ENCODE measurements at regions not wholly inside any gene's neighbourhood (a gene's known extent, or its start where the extent isn't known, plus 50 kb on each side); places are given as distances from the start of the nearest gene placed in this dataset.
"Not testable (repeated sequence)": the region's sequence is repeated elsewhere in the genome, so short reads cannot be mapped to it uniquely, and the experiment has no call there.

DNA sequence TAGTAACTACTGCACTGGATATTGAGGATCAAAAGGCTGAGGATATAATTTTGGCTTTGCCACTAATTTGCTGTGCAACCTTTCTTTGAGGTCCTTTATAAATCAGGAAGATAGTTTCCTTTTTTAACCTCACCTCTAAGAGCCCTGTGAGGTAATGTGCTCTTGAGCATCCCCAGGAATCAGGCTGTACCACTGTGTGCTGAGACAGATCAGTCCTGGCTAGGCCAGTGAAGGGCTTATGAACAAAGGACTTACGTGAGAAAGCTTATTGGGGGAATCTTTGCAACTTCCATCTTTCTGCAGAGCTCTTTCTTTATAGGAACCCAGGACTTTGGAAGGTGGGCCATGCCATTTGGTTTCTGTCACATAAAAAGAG lies 188.9 kb downstream of the SIPA1L2 start:
- DNase-seq: no peak

GRCh38 chr1:232440325-232441035 lies 189.5 kb downstream of the SIPA1L2 start:
- DNase-seq: no peak

DNA sequence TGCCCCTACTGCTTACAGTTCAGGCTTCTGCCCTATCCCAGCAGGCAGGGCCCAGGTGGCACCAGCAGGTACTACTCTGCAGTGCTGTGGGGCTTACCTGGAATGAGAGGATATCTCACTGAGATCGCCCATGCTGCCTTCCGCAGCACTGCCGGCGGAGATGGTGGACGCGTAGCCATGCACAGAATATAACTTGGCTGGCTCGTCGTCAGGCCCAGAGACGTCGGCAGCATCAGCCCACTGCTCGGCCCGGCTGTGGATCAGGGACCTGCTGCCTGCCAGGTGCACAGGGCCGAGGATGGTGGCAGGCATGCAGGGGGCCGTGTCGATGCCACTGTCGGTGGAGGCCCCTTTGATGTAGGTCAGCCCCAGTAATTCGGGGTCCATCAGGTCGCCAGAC lies 190.9 kb downstream of the SIPA1L2 start:
- DNase-seq: no peak

- DNase-seq: no peak
Observed at GRCh38 chr1:232438476-232438875, 191.5 kb downstream of the SIPA1L2 start.

DNA sequence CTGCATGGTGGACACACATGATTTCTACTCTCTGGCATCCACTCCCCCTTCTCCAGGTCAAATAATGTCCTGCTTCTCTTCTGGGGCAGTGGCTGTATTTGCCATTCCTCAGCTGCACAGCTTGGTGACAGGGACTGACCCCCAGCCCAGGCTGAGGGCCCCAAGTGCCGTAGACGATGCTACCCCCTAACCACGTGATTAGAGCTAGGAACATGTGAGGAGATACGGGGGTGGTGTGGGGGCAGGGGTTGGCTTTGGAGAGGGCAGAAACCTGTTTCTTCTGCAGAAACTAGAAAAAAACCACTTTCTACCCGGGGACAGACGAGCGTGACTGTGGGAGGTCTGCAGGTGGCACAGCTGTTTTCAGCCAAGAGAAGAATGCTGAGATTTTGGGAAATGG lies 192.4 kb downstream of the SIPA1L2 start:
- DNase-seq: no peak

DNA sequence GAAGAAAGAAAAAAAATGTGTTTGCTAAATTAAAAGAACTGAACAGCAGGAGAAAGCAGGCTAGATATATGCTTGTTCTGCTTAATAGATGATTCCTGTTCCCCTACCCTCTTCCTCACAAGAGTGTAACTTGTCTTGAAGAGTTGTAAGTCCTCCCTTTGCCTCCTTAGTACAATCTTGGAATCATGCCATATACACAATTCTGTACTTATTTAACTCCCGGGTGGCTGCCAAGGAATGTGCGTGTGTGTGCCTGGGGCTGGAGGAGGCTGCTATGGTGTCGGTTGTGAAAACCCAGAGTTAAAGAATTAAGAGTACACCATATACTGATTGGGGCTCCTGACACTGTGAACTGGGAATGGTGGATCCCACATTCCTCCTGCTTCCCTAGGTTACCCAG lies 194.2 kb downstream of the SIPA1L2 start:
- peak; percentile 32 for DNase-seq

DNA sequence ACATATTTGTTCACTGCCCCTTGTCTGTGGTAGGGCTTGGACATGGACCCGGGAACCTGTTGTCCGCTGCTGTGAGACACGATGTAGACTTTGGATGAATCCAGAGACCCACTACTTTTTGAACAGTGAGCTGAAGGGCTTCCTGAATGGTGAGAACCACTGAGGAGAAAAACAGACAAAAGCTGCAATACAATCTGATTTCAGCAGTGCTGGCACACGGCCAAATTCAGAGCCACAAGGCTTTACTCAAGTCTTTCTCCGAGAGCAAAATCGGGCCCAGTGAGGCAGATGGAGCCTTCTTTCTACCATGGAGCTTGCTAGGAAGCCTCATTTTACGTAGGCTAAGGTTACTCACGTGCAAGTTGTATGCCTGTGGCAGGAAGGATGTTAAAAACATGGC lies 197.6 kb downstream of the SIPA1L2 start:
- no peak for DNase-seq

DNA sequence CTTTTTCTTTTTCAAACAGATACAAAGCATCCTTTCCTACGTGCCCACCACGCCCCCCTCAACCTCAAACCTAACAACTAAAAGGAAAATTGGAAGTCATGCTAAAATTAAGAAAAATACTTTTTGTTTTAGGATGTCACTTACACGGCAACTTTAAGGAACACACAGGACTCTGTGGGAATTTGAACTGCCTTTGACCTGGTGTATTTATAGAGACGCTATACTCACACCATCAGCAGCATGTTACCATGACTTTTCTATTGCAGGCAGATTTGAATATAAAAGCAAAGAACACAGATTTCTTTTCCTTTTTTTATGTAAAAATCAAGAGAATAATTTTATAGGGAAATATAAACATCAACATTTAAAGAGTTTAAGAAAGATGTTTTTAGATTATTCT lies 198.2 kb downstream of the SIPA1L2 start:
- DNase-seq: no peak

- no peak for DNase-seq
Observed at GRCh38 chr1:232431326-232431725, 198.6 kb downstream of the SIPA1L2 start.

GRCh38 chr1:232430467-232430866 lies 199.5 kb downstream of the SIPA1L2 start:
- no peak for DNase-seq

DNA sequence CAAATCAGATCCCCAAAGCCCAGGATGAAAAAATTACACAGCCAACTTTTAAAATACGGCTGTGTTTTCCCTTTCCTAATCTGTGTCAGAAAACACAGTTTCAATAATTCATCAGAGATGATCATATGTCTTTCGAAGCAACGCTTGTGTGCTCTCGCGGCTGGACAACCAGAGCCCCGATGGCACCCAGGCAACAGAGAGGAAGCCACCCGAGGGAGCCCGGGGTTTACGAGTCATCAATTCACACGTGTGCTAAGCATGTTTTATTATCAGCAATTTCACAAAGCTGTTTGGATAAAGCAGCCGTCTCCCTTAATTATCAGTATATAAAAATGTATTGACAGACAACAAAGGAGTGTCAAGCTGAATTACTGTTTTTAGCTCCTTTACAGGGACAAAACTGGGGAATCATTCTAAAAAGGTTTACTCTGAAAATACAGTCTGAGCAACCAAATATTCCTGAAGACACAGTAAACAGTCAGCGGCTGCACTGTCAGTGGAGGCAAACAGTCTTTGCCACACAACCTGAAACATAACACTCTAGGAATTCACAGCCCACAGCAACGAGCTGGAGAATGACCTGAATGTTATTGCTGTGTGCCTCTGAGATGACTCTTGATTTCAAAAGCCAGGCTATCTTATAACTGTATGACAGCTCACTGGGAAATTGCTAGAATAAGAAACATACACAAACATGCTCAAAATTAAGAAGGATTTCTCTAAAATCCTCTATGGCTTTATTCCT lies 201.0 kb downstream of the SIPA1L2 start:
- DNase-seq: peak; percentile 51

DNA sequence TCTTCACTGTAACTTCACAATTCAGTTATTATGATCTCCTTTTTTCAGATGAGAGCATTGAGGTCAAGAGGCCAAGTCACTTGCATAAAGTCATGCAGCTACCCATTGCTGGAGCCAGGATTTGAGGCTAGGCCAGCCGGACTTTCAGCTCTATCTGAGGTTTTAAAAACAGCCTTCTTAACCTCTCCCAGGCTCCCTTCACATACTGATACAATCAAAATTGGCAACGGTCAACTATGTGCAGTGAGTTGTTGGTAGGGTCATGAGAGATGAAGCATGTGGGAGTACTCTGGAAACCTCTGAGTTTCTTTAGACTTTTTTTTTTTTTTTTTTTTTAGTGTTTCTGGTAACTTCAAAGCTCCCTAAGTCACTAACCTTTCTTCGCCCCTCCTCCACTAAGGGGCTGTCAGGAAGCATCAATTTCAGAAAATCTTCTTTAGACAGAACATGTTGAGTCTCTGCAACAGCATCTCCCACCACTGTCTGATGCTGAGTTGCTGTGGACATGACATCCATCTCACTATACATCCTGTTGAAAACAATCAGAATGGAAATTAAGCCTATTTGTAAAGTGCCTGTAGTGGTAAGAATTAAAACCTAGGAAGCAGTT lies 201.8 kb downstream of the SIPA1L2 start:
- DNase-seq: no peak

- DNase-seq: no peak
Observed at GRCh38 chr1:232426801-232427200, 203.1 kb downstream of the SIPA1L2 start.

- no peak for DNase-seq
Observed at GRCh38 chr1:232425421-232425820, 204.5 kb downstream of the SIPA1L2 start.

- no peak for DNase-seq
Observed at GRCh38 chr1:232423591-232423990, 206.3 kb downstream of the SIPA1L2 start.

DNA sequence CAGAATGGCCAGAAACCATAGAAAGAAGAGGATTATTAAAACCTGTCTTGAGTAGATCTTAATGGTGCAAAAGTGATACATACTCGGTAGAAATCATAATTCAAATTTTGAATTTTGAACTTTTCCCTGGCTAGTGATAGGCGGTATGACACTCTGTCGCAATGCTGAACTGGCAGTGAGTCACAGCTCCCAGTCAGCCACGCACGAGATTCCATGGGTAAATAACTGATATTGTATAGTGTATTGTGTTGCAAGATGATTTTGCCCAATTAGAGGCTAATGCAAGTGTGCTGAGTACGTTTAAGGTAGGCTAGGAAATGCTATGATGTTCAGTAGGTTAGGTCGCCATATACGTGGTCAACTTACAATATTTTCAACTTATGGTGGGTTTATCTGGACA lies 207.0 kb downstream of the SIPA1L2 start:
- DNase-seq: peak; percentile 26

- peak; percentile 35 for DNase-seq
Observed at GRCh38 chr1:232422098-232422497, 207.8 kb downstream of the SIPA1L2 start.

DNA sequence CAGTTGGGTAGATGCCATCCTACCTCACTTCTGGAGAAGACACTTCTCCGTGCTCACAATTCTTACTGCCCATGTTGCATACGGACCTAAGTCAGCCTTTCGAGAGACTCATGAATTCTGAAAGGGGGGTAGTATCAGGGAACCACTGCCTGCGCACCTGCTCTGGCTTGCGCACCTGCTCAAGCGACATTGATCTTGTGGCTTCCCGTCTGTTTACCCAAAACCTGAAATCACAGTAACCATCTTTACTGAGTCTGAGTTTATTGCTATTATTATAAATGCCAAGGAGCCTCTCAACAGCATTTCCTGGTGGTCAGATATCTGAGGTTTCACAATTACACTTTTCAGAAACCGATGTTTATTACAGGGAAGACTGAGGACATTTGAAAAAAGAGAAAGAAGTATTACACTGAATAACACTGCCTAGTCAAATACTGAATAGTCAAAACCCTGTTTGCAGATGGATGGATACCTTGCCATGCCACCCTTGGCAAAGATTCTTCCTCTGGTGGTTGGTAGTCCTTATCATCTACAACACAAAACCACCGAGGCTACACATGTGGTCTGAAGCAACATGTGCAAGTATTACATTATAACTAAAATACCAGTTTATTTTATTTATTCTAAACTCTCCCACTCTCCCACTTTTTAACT lies 208.7 kb downstream of the SIPA1L2 start:
- no peak for DNase-seq

- no peak for DNase-seq
Observed at GRCh38 chr1:232417636-232418248, 212.2 kb downstream of the SIPA1L2 start.

DNA sequence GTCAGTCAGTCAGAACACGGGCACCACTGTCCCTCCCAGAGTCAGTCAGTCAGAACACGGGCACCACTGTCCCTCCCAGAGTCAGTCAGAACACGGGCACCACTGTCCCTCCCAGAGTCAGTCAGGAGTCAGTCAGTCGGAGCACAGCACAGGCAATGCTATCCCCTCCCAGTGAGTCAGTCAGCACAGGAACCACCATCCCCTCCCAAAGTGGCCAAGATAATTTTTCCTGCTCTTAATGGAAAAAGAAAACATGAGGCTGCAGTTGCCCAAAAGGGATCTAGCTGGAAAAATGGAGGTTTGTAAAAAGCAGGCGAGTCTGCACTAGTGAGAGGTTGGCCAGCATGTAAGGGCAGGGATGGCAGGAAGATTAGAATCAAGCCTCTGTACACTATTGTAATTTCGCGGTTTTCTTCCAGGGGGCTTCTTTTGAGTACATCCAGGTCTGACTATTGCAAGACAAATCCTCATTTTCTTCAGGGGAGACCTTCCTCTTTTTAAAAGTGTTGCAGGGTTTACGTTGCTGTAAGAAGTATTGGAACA lies 213.8 kb downstream of the SIPA1L2 start:
- DNase-seq: no peak

DNA sequence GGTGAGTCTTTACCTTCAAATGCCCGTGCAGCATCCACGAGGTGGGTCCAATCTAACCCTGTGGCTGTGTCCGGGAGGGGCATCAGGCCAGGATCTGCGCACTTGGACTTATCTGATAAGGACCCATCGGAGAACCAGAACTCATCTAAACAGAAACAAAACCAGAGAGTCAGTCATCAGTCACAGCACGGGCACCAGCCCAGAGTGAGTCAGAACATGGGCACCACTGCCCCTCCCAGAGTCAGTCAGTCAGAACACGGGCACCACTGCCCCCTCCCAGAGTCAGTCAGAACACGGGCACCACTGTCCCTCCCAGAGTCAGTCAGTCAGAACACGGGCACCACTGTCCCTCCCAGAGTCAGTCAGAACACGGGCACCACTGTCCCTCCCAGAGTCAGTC lies 214.5 kb downstream of the SIPA1L2 start:
- not testable (repeated sequence) for DNase-seq

GRCh38 chr1:232414100-232414499 lies 215.8 kb downstream of the SIPA1L2 start:
- no peak for DNase-seq

DNA sequence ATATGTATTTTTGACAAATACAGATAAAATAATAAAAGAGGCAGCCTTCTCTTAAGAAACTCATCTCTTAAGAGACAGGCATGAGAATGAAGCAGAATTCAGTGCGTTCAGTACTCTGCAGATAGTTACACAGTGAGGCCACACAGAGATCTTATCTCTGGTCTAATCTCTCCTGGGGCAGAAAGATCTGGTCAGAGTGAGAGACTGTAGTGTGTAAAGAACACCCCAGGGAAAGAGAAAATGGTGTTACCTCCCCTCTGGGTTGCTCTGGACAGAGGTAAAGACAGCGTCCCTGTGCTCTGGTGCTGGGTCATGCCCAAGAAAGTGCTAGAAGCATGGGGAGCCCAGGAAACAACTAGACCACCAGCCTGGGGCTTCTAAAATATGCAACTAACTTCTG lies 216.3 kb downstream of the SIPA1L2 start:
- no peak for DNase-seq

Data from EL (cell line).